HG03565 (cell line): ENCODE measurements at regions not wholly inside any gene's neighbourhood (a gene's known extent, or its start where the extent isn't known, plus 50 kb on each side); places are given as distances from the start of the nearest gene placed in this dataset.

Experiments
- ATAC-seq: cut with Tn5 transposase; IDR thresholded peaks from one replicate; pipeline ENCODE4 v1.9.1; 2021; ENCODE audit warnings: mild to moderate bottlenecking, moderate library complexity; ENCODE audit not compliant: unreplicated experiment

- ATAC-seq, result no peak
Observed at GRCh38 chr7:16320099-16320660, 101.2 kb downstream of the CRPPA start.

DNA sequence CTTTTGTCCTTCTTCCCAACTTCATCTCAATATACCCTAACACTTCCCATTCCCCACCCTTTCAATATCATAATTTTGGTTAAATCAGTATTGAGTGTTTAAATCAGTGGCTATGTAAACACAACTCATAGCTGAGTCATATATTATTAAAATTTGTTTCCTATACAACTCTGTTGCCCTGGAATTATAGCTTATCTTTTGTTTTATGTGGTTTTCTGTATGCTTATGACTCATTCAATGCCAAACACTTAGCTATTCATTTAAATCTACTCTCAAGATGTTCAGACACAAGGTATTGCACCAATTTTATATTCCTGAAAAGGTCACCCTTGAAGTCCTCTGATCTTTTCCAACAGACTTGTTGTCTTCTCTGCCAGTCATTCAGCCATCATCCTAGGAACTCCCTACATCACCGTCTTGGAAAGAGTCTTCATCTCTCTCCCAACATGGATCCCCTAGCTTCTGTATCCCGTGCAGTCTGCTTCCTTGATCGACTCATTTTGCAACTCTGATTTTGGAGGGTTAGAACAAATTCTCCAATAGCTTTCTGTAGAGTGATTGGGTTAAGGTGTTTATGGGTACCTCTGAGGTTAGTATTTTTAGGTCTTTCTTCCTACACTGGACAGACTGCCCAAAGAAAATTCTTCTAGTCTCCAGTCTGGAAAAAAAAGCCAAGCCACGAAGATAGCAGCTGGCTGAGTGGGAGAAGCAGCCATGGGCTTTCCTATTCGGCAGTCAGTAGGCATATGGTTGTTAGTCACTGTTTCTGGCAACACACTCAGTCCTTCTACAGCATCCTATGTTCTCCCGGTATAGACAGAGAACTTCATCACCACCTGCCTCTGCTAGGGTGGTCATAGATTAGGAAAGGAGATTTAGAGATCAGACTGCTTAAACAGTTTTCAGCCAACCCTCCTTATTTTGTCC, 102.1 kb downstream of the CRPPA start:
- no peak for ATAC-seq

- no peak for ATAC-seq
Observed at GRCh38 chr7:16318463-16318862, 102.9 kb downstream of the CRPPA start.

DNA sequence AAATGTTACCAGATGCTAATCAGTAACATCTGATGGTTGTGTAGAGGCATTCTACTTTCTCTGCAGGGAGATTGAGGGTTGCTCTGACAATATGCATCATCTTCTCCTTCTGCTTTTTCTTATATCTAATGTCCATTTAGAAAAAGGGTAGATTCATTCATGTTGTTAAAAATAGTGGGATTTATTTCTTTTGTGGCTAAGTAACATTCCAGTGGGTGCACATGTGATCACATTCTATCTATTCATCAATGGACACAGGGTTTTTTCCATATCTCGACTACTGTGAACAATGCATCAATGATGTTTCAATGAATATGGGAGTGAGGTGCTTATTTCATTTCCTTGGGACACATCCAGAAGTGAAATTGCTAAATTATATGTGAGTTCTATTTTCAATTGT, 103.9 kb downstream of the CRPPA start:
- ATAC-seq, result no peak

GRCh38 chr7:16315280-16315679, 106.1 kb downstream of the CRPPA start:
- no peak for ATAC-seq

DNA sequence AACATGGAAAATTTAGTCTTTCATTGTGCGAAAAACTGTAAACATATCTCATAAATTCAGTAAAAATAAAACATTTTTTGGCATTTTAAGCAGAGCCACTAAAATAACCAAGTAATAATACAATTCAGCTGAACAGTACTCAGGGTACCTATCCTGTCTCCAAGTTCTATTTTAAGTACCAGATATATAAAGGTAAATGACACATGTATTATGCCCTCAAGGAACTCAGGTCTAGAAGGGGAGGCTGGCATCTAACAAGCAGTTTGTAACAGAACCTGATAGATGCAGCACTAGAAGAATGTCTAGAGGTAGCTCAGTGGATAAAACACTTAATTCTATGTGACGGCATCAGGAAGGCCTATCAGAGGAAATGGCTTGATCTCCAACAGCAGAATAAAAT, 112.2 kb downstream of the CRPPA start:
- ATAC-seq, result no peak

GRCh38 chr7:16301291-16301690, 120.0 kb downstream of the CRPPA start:
- no peak for ATAC-seq

DNA sequence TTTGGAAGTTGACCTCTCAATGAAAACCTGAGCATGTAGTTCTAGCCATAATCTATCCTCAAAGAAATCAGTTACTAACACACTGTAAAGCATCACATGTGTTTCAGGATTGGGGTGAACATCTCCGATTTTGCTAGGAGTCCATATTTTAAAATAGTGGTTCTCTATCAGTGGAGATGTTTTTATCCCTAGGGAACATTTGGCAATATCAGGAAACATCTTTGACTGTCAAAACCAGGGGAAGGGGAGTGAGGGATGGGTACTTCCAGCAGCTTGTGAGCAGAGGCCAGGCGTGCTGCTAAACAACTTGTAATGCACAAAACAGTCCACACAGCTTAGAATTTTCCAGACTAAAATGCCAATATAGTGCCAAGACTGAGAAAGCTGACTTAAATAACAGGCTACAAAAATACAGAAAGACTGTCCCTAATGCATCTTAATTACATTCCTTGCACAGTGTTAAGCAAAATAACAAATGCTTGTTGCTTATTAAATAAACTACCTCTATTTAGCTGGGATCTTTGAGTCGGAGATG, 120.9 kb downstream of the CRPPA start:
- no peak for ATAC-seq

- ATAC-seq, result no peak
Observed at GRCh38 chr7:16299853-16300252, 121.5 kb downstream of the CRPPA start.

DNA sequence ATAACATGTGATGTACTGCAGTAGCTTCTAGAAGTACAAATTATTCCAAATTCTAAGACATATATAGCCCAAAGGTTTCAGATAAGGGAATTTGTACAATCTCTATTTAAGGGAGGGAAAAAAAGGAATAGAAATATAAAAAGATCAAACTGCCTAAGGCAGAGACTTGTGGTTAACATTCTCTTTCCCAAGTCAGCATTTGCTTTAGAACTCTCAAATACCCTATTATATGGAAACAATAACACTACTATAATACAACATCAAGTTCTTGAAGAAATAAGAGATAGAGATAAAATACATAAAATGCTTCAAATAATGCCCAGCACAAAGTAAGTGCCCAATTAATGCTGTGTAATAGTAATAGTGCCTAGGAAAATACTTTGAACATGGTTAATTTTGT, 123.1 kb downstream of the CRPPA start:
- no peak for ATAC-seq

DNA sequence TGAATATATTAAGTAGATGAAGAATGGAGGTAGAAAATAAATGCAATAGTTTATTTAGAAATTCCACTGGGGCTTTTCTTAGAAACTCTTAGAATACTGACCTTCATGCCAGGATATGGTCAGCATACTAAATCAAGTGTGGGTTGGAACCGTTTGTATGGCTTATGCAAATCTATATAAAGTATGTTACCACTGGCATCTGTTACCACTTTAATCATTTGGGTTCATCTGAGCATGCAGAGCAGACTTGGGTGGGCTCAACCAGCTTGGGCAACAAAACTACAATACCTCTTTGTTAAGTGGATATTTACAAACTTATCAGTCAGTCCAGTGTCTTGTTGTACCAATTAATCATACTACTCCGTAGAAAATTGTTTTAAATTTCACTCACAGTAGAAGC, 125.8 kb downstream of the CRPPA start:
- ATAC-seq, result no peak

DNA sequence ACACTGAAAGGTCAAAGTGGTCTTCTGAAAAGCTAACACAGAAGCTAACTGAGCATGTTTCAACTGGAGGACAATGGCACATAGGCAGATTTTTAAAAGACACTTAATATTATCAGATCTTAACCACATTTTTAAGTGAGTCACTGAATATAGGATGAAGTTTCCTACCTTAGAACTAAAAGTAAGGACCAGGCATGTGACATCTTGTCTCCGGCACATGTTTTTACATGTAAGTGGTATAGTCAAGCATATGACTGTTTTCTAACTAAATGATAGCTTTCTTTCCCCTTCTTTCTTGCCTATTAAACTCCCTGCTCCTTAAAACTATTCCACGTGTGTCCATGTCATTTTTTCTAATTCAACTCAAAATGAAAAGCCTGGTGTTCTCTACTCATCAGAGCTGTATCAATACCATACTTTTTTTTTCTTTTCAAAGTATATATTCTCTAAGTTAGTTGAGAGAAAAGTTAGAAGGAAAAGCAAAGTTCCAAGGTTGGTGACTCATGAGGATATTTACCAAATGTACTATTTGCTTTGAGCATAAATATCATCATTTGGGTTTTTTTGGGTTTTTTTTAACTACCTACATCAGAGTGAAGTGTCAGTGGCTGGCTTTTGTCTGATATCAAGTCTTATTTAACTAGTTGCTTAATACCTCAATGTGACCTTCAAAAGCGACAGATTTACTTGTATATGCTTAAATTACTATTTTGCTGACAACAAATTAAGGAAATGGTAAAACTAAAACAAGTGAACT, 127.5 kb downstream of the CRPPA start:
- ATAC-seq, result no peak

- ATAC-seq, result no peak
Observed at GRCh38 chr7:16284581-16284980, 136.8 kb downstream of the CRPPA start.

- no peak for ATAC-seq
Observed at GRCh38 chr7:16278167-16278787, 143.1 kb downstream of the CRPPA start.

GRCh38 chr7:16271990-16272665, 149.2 kb downstream of the CRPPA start:
- no peak for ATAC-seq

DNA sequence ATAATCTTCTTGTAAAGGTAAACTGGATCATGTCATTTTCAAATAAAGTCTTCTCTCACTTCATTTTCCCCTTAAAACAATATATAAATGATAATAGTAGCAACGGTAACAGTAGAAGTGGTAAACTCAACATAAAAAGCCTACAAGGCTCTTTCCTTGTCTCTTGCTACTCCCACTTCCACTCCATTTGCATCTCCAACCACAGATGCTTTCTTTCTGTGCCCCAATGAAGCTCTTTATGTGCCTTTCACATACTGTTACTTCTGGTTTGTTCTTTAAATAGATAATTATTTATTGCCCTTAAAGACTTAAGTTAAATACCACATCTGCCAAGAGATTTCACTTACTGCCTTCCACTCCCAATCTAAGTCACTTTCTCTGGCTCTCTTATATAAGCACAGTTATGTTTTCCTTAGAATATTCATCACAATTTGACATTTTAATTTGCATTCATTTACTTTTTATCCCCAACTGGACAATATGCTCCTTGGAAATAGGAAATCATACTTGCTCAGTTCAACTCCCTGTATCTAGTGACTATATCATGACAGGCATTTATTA, 149.9 kb downstream of the CRPPA start:
- no peak for ATAC-seq

GRCh38 chr7:16270844-16271243, 150.5 kb downstream of the CRPPA start:
- no peak for ATAC-seq

- no peak for ATAC-seq
Observed at GRCh38 chr7:16268821-16269768, 152.2 kb downstream of the CRPPA start.
